ENCODE measurements at regions not wholly inside any gene's neighbourhood (a gene's known extent, or its start where the extent isn't known, plus 50 kb on each side); places are given as distances from the start of the nearest gene placed in this dataset.
A peak's percentile ranks its signal among the peaks of the same experiment; 100 is the strongest.

- Histone ChIP-seq H3K9ac (no peak overlapping the region), H2AFZ (replicated peaks) (no peak overlapping the region), H3K4me1 (no peaks in the 10 kb centered on the region), H3F3A (ENCODE audit: low read depth) (no peaks in the 10 kb centered on the region), H3K27ac (no peak overlapping the region), H4K20me1 (ENCODE audit: low read depth) (no peaks in the 10 kb centered on the region), H3K9me3 (ENCODE audit: low read depth) (no peaks in the 10 kb centered on the region), H3K79me2 (ENCODE audit: low read depth) (no peaks in the 10 kb centered on the region), H3K4me3 (no peak overlapping the region), H3K27me3 (no peaks in the 10 kb centered on the region), H3K36me3 (no peaks in the 10 kb centered on the region), H3K4me2 (no peak overlapping the region)
- no peak overlapping the region for H3K27ac Mint-ChIP-seq
- H3K36me3 Mint-ChIP-seq: no peaks in the 10 kb centered on the region
- TF ChIP-seq EZH2phosphoT487 (IDR thresholded peaks at IDR 0.05) (no peak), CTCF (IDR thresholded peaks at IDR 0.05) (no peak), EZH2 (IDR thresholded peaks at IDR 0.05) (no peak)
- H3K9me3 Mint-ChIP-seq: no peaks in the 10 kb centered on the region
- H3K4me1 Mint-ChIP-seq: peaks cover 7% of the 10 kb centered on the region
- DNase-seq (ENCODE audit: low spot score): no peak
- peaks cover 2% of the 10 kb centered on the region for H3K27me3 Mint-ChIP-seq (ENCODE audit: insufficient read depth, low read depth)
- no peak overlapping the region for H3K4me3 Mint-ChIP-seq
Measured at GRCh38 chr5:57780306-57780960, 297.8 kb upstream of the ACTBL2 start.

DNA sequence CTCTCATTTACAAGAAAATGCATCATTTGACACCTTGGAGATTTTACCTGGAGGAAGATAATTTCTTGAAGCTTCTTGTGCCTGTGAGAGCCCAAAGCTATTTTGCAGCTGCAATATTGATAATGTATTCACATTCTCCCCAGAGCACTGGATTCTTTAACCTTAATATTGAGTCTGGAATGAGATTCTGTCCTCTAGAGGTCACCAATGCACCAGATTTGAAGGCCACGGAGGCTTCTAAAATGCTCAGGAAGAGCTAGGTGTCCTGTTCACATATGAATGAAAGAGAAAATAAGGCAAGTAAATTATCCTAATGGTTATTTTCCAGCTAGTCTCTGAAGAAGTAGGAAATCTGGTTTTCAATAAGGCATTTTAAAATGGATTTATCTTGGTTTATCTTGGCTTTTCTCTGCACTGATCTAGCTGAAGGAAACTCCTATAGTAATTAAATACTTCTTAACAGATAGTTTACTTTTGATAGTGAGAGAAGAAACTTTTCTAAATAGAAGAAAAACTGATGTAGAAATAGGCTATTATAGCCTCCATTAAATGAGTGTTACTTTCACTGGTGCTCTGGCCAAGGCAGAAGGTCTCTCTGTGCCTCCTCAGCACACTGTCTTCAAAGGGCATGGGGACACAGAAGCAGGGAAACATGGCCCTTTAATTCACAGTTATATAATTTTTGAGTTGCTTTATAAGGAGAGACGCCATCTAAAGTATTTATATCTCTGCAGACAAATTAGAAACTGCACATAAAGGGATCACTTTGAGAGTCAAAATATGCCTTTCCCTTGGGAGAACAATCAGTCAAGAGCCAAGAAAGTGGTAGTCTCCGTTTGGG lies 297.0 kb upstream of the ACTBL2 start:
- H3K4me3 Mint-ChIP-seq: no peak overlapping the region
- Histone ChIP-seq H4K20me1 (ENCODE audit: low read depth) (no peaks in the 10 kb centered on the region), H3K27me3 (no peaks in the 10 kb centered on the region), H3K4me1 (no peaks in the 10 kb centered on the region), H3K27ac (no peak overlapping the region), H3K79me2 (ENCODE audit: low read depth) (no peaks in the 10 kb centered on the region), H3K36me3 (no peaks in the 10 kb centered on the region), H3K9ac (no peak overlapping the region), H3K4me3 (no peak overlapping the region), H2AFZ (replicated peaks) (no peak overlapping the region), H3K4me2 (no peak overlapping the region), H3F3A (ENCODE audit: low read depth) (no peaks in the 10 kb centered on the region), H3K9me3 (ENCODE audit: low read depth) (no peaks in the 10 kb centered on the region)
- no peaks in the 10 kb centered on the region for H3K36me3 Mint-ChIP-seq
- H3K9me3 Mint-ChIP-seq: no peaks in the 10 kb centered on the region
- peak; percentile 69 for DNase-seq (ENCODE audit: low spot score)
- peaks cover 7% of the 10 kb centered on the region for H3K4me1 Mint-ChIP-seq
- H3K27ac Mint-ChIP-seq: no peak overlapping the region
- no peak for TF ChIP-seq EZH2phosphoT487 (IDR thresholded peaks at IDR 0.05)
- TF ChIP-seq CTCF (IDR thresholded peaks at IDR 0.05): peak; percentile 80
- peaks cover 2% of the 10 kb centered on the region for H3K27me3 Mint-ChIP-seq (ENCODE audit: insufficient read depth, low read depth)

GRCh38 chr5:57778501-57779091 lies 296.0 kb upstream of the ACTBL2 start:
- Histone ChIP-seq H3K9me3 (ENCODE audit: low read depth) (no peaks in the 10 kb centered on the region), H3K27me3 (no peaks in the 10 kb centered on the region), H3K79me2 (ENCODE audit: low read depth) (no peaks in the 10 kb centered on the region), H3K4me2 (no peak overlapping the region), H3K36me3 (no peaks in the 10 kb centered on the region), H3K4me1 (no peaks in the 10 kb centered on the region), H4K20me1 (ENCODE audit: low read depth) (no peaks in the 10 kb centered on the region), H3K27ac (no peak overlapping the region), H3F3A (ENCODE audit: low read depth) (no peaks in the 10 kb centered on the region), H3K4me3 (no peak overlapping the region), H2AFZ (replicated peaks) (no peak overlapping the region), H3K9ac (no peak overlapping the region)
- no peaks in the 10 kb centered on the region for H3K9me3 Mint-ChIP-seq
- no peak overlapping the region for H3K4me3 Mint-ChIP-seq
- TF ChIP-seq EZH2phosphoT487 (IDR thresholded peaks at IDR 0.05) (no peak), EZH2 (IDR thresholded peaks at IDR 0.05) (no peak), CTCF (IDR thresholded peaks at IDR 0.05) (no peak)
- DNase-seq (ENCODE audit: low spot score): peak; percentile 15
- peaks cover 2% of the 10 kb centered on the region for H3K27me3 Mint-ChIP-seq (ENCODE audit: insufficient read depth, low read depth)
- no peaks in the 10 kb centered on the region for H3K36me3 Mint-ChIP-seq
- peaks cover 7% of the 10 kb centered on the region for H3K4me1 Mint-ChIP-seq
- no peak overlapping the region for H3K27ac Mint-ChIP-seq
